Nephron progenitor cell (in vitro differentiated cells): ENCODE measurements at regions not wholly inside any gene's neighbourhood (a gene's known extent, or its start where the extent isn't known, plus 50 kb on each side); places are given as distances from the start of the nearest gene placed in this dataset.

Experiments used
- DNase-seq: peaks from one replicate; pipeline ENCODE4 v3.0.0; 2021
- H3K27ac Mint-ChIP-seq: 2 replicates; pipeline ENCODE4 v1.8.0; 2021; ENCODE audit warnings: mild to moderate bottlenecking, moderate library complexity, mixed read lengths
- H3K27me3 Mint-ChIP-seq: 2 replicates; pipeline ENCODE4 v1.8.0; 2021; ENCODE audit warnings: mild to moderate bottlenecking, low read depth, mixed read lengths; ENCODE audit not compliant: poor library complexity
- H3K36me3 Mint-ChIP-seq: 2 replicates; pipeline ENCODE4 v1.8.0; 2021; ENCODE audit warnings: low read depth, mixed read lengths
- H3K4me1 Mint-ChIP-seq: 2 replicates; pipeline ENCODE4 v1.8.0; 2021; ENCODE audit warnings: mixed read lengths
- H3K4me3 Mint-ChIP-seq: 2 replicates; pipeline ENCODE4 v1.8.0; 2021; ENCODE audit warnings: mild to moderate bottlenecking, moderate library complexity, mixed read lengths
- H3K9me3 Mint-ChIP-seq: 2 replicates; pipeline ENCODE4 v1.8.0; 2021; ENCODE audit warnings: mild to moderate bottlenecking, moderate library complexity, mixed read lengths
- TF ChIP-seq, protein P1 (sequence below): fragments of 200-600 bp; sonication (generic); IDR thresholded peaks from 2 replicates; pipeline ENCODE4 v1.5.0; 2021; ENCODE audit warnings: antibody characterized with exemption

DNA sequence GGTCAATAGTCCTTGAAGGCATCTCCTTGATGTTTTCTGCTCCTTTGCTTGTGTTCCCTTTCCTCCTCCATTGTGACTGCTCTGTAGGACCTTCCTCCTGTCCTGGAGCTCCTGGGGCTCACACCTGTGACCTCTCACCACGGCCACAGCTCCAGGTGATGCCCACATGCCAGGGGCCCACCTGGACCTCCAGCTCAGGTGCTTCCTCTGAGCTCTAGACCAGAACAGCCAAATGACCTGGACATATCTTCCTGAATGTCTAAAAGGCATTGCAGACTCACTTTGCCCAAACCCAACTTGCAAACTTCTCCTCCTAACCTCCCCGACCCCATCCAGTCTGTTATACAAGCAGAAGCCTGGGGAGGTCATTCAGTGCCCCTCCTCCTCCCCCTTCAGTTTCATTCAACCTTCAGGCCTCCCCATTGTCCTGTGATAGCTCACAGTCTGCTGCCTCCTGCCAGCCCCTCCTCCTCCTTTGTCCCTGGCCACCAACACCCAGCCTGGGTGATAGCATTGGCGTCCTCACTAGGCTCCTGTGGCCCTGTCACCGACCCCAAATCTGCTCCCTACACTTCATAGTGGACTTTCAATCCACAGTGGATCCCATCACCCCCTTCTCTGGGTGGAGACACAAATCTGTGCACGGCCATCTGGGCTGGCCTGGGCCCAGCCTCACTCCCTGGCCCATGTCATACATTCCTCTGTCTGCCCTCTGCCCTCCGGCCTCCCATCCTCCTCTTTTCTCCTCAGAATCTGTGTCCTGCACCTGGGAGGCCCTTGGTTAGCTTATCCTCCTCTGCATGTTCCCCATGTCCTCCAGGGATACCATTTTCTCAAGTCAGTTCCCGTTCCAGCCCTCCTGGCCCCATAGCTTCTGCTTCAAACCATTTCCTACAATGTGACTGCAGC is 310.4 kb upstream of the HDAC4 start:
- H3K9me3 Mint-ChIP-seq = peaks cover 39% of the 10 kb centered on the region
- peaks cover 4% of the 10 kb centered on the region for H3K36me3 Mint-ChIP-seq
- H3K27me3 Mint-ChIP-seq = peaks cover 18% of the 10 kb centered on the region
- H3K4me1 Mint-ChIP-seq = peaks cover 9% of the 10 kb centered on the region
- no peak overlapping the region for H3K27ac Mint-ChIP-seq
- no peak overlapping the region for H3K4me3 Mint-ChIP-seq
- TF ChIP-seq, protein P1, sequence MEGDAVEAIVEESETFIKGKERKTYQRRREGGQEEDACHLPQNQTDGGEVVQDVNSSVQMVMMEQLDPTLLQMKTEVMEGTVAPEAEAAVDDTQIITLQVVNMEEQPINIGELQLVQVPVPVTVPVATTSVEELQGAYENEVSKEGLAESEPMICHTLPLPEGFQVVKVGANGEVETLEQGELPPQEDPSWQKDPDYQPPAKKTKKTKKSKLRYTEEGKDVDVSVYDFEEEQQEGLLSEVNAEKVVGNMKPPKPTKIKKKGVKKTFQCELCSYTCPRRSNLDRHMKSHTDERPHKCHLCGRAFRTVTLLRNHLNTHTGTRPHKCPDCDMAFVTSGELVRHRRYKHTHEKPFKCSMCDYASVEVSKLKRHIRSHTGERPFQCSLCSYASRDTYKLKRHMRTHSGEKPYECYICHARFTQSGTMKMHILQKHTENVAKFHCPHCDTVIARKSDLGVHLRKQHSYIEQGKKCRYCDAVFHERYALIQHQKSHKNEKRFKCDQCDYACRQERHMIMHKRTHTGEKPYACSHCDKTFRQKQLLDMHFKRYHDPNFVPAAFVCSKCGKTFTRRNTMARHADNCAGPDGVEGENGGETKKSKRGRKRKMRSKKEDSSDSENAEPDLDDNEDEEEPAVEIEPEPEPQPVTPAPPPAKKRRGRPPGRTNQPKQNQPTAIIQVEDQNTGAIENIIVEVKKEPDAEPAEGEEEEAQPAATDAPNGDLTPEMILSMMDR = no peak
- DNase-seq = no peak

DNA sequence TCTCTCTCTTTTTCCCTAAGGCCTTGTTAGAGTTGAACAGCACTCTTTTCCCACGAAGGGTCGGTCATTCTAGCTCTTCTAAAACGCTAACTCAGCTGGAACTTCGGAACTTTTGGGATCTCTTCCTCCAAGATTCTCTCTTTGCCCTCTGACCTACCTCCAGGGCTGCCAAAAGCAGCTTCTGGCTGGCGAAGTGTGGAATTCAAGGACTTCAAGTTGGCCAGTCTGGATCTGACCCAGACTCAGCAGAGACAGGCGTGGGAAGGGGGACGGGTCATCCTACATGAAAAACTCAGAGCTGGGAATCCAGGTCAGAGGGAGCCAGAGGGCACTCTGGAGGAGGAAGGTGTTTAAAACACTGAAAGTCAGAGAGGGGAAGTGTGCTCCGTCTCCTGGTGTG is 305.5 kb upstream of the HDAC4 start:
- no peak for DNase-seq
- H3K4me1 Mint-ChIP-seq = peaks cover 11% of the 10 kb centered on the region
- TF ChIP-seq, protein P1 = no peak
- peak overlapping the region; percentile 89 for H3K27ac Mint-ChIP-seq
- peaks cover 28% of the 10 kb centered on the region for H3K9me3 Mint-ChIP-seq
- H3K27me3 Mint-ChIP-seq = peaks cover 5% of the 10 kb centered on the region
- no peak overlapping the region for H3K4me3 Mint-ChIP-seq
- no peaks in the 10 kb centered on the region for H3K36me3 Mint-ChIP-seq

DNA sequence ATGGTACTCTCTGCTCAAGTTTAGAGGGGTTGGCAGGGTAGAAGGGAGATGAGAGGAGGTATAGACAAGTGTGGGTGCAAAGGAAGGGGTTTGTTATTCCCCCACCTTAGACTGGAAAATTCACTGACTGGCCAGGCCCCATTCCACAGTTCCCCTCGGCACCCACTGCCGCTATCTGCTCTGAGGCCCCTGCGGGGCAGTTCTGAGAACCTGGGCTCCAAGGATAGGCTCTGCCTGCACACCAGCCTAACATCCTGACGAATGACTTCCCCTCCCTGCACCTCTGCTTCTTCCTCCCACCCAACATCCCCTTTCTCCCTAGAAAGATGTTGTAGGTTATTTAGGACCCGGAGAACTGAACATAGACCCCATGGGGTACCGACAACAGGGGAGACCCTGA is 303.9 kb upstream of the HDAC4 start:
- Mint-ChIP-seq H3K27ac (no peak overlapping the region), H3K4me3 (no peak overlapping the region), H3K9me3 (peaks cover 22% of the 10 kb centered on the region), H3K27me3 (no peaks in the 10 kb centered on the region), H3K4me1 (peaks cover 11% of the 10 kb centered on the region), H3K36me3 (no peaks in the 10 kb centered on the region)
- DNase-seq = no peak
- TF ChIP-seq, protein P1 = no peak

DNA sequence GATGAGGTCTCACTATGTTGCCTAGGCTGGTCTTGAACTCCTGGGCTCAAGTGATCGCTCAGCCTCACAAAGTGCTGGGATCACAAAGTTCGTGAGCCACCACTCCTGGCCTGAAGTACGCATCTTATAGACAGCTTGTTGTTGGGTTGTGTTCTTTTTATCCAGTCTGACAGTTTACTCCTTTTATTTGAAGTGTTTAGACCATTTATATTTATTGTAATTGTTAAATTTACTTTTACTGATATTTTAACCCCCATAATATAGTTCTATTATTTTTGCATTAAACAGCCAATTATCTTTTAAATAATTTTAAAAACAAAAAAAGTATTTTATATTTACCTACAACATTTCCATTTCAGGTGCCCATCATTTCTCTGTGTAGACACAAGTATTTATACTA is 303.0 kb upstream of the HDAC4 start:
- Mint-ChIP-seq H3K4me3 (no peak overlapping the region), H3K36me3 (no peaks in the 10 kb centered on the region), H3K27ac (no peak overlapping the region), H3K4me1 (peaks cover 11% of the 10 kb centered on the region), H3K27me3 (no peaks in the 10 kb centered on the region), H3K9me3 (peaks cover 22% of the 10 kb centered on the region)
- no peak for DNase-seq
- TF ChIP-seq, protein P1 = no peak

DNA sequence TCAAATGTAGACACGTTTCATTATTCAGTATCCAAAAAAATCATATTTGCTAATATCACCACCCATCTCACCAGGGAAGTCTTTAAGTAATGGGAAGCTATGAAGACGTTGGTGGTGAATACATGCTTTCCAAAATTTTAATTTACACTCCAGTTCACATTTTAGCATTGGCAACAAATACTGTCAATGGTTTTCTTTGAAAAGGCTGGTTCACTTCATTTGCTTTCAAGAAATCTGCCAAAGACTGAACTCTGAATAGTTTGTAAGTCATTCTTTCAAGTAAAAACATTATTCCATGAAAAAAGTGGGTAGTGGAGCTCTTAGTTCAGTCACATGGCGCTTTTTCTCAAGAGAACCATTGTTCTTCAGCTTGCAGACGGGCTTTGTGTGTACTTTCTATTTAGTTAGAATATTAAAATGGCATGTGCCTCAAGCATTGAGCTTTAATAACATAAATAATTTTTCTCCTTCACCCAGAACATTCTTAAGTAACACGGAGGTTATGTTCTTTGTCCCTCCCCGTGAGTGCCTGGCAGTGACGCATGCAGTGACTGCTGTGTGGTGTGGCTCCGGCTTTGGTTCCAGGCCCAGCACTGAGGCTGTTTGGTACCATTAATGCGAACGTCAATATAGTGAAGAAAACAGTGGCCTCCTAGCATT is 300.0 kb upstream of the HDAC4 start:
- Mint-ChIP-seq H3K9me3 (peaks cover 22% of the 10 kb centered on the region), H3K4me3 (no peak overlapping the region), H3K36me3 (no peaks in the 10 kb centered on the region), H3K4me1 (peaks cover 14% of the 10 kb centered on the region), H3K27me3 (peaks cover 4% of the 10 kb centered on the region), H3K27ac (no peak overlapping the region)
- no peak for DNase-seq
- TF ChIP-seq, protein P1 = no peak
